ENCODE measurements at regions not wholly inside any gene's neighbourhood (a gene's known extent, or its start where the extent isn't known, plus 50 kb on each side); places are given as distances from the start of the nearest gene placed in this dataset.

DNA sequence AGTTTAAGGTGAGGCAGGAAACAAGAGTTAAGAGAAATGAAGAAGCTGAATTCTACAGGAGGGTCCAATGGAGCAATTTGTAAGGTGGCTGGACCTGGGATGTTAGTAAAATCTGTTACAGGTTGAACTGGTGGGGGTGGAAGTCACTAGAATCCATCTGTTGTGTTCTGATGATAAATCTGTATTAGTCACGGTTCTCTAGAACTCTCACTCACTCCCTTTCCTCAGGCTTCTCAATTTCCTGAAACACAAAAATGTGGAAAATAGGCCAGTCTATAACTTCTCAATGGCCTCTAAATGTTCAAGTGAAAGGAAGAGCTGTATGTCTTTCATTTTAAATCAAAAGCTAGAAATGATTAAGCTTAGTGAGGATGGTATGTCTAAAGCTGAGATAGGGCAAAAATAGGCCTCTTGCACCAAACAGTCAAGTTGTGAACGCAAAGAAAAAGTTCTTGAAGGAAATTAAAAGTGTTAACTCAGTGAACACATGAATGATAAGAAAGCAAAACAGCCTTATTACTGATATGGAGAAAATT, 180.2 kb upstream of the CBLB start:
- Histone ChIP-seq H3K36me3 (ENCODE audit: insufficient read depth, low read length) (no peaks in the 10 kb centered on the region), H3K9ac (ENCODE audit: low read depth, low read length) (no peak overlapping the region), H3K27me3 (ENCODE audit: insufficient read depth, low read length) (no peaks in the 10 kb centered on the region), H3K4me3 (ENCODE audit: low read length) (no peak overlapping the region), H3K4me1 (ENCODE audit: insufficient read depth, low read length) (no peaks in the 10 kb centered on the region), H3K27ac (ENCODE audit: low read depth, low read length) (no peak overlapping the region), H3K9me3 (ENCODE audit: insufficient read depth, low read depth, low read length) (no peaks in the 10 kb centered on the region)
- WGBS = 95% methylated on average over 1 of the region's 2 CpGs

DNA sequence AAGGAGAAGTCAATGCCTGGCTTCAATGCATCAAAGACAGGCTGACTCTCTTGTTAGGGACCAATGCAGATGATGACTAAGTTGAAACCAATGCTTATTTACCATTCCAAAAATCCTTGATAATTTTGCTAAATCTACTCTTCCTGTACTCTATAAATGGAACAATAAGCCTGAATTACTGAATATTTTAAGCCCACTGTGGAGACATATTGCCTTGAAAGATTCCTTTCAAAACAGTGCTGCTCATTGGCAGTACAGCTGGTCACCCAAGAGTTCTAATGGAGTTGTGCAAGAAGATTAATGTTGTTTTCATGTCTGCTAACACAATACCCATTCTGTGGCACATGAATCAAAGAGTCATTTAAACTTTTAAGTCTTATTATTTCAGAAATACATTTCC, 181.0 kb upstream of the CBLB start:
- Histone ChIP-seq H3K36me3 (ENCODE audit: insufficient read depth, low read length) (no peaks in the 10 kb centered on the region), H3K4me1 (ENCODE audit: insufficient read depth, low read length) (no peaks in the 10 kb centered on the region), H3K9ac (ENCODE audit: low read depth, low read length) (no peak overlapping the region), H3K9me3 (ENCODE audit: insufficient read depth, low read depth, low read length) (no peaks in the 10 kb centered on the region), H3K27me3 (ENCODE audit: insufficient read depth, low read length) (no peaks in the 10 kb centered on the region), H3K4me3 (ENCODE audit: low read length) (no peak overlapping the region), H3K27ac (ENCODE audit: low read depth, low read length) (no peak overlapping the region)

- no peaks in the 10 kb centered on the region for H3K36me3 ChIP-seq (ENCODE audit: insufficient read depth, low read length)
- H3K9ac ChIP-seq (ENCODE audit: low read depth, low read length) = no peak overlapping the region
- H3K4me3 ChIP-seq (ENCODE audit: low read length) = no peak overlapping the region
- no peak overlapping the region for H3K27ac ChIP-seq (ENCODE audit: low read depth, low read length)
- no peaks in the 10 kb centered on the region for H3K27me3 ChIP-seq (ENCODE audit: insufficient read depth, low read length)
- no peaks in the 10 kb centered on the region for H3K9me3 ChIP-seq (ENCODE audit: insufficient read depth, low read depth, low read length)
- WGBS = 93% methylated on average over 3 of the region's 3 CpGs
- H3K4me1 ChIP-seq (ENCODE audit: insufficient read depth, low read length) = no peaks in the 10 kb centered on the region
Observed at GRCh38 chr3:106056931-106057330, 188.1 kb upstream of the CBLB start.

DNA sequence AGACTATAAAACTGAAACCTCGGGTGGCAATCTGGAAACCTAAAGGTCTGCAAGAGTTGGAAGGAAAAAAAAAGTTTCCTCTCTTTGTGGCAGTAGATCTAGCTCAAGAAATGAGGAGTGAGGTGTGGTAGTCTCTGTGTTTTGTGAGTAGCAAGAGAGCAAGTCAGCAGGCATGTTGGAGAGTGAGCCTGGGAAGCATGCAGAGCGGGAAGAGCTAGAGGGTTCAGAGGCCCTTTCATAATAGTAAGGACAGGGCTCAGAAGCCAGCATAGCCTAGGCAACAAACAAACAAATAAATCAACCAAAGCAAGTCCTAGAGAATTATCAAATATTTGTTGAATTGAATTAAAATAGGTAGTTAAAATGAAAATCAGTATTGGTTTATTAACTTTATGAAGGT, 189.7 kb upstream of the CBLB start:
- Histone ChIP-seq H3K4me1 (ENCODE audit: insufficient read depth, low read length) (no peaks in the 10 kb centered on the region), H3K27ac (ENCODE audit: low read depth, low read length) (no peak overlapping the region), H3K4me3 (ENCODE audit: low read length) (no peak overlapping the region), H3K9ac (ENCODE audit: low read depth, low read length) (no peak overlapping the region), H3K9me3 (ENCODE audit: insufficient read depth, low read depth, low read length) (no peaks in the 10 kb centered on the region), H3K36me3 (ENCODE audit: insufficient read depth, low read length) (no peaks in the 10 kb centered on the region), H3K27me3 (ENCODE audit: insufficient read depth, low read length) (no peaks in the 10 kb centered on the region)
- 96% methylated on average over 2 of the region's 2 CpGs for WGBS

DNA sequence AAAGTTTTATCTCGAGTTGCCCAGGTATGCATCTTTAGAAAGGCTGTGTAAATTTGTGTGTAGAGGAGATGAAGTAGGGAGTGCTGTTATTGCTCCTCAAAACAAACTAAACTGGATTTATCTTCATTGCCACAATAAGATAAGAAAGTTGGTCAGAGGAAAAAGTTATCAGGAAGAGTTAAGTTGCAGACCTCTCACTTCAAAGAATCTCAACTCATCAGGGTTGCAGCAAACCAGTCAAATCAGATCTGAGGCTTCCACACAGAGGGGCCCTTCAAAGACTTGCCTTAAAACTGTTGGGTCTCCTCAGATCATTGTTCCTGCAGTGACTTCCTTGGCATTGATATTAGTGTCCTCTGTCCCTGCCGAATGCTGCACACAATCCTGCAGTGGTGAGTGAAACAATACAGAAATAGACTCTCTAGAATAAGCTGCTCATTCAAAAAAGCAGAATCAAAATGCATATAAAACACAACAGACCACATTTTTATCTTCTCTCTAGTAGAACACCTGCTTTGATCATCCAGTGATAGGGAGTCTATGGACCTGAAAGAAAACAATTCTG, 191.2 kb upstream of the CBLB start:
- no peak overlapping the region for H3K27ac ChIP-seq (ENCODE audit: low read depth, low read length)
- H3K27me3 ChIP-seq (ENCODE audit: insufficient read depth, low read length) = no peaks in the 10 kb centered on the region
- H3K36me3 ChIP-seq (ENCODE audit: insufficient read depth, low read length) = no peaks in the 10 kb centered on the region
- H3K4me3 ChIP-seq (ENCODE audit: low read length) = no peak overlapping the region
- H3K9me3 ChIP-seq (ENCODE audit: insufficient read depth, low read depth, low read length) = peaks cover 2% of the 10 kb centered on the region; the same call in 1 of the 2 replicates
- no peaks in the 10 kb centered on the region for H3K4me1 ChIP-seq (ENCODE audit: insufficient read depth, low read length)
- no peak overlapping the region for H3K9ac ChIP-seq (ENCODE audit: low read depth, low read length)
- WGBS = 81% methylated on average over 2 of the region's 2 CpGs

DNA sequence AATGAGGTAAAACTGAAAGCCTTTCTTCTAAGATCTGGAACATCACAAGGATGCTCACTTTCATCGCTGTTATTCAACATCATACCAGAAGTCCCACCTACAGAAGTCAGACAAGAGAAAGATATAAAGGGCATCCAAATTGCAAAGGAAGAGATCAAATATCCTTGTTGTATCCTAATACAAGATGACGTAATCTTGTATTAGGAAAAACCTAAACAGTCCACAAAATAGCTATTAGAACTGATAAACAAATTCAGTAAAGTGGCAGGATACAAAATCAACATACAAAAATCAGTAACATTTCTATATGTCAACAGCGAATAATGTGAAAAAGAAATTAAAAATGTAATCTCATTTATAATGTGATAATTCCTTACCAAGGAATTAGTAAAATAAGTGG, 195.1 kb upstream of the CBLB start:
- Histone ChIP-seq H3K27ac (ENCODE audit: low read depth, low read length) (no peak overlapping the region), H3K27me3 (ENCODE audit: insufficient read depth, low read length) (no peaks in the 10 kb centered on the region), H3K36me3 (ENCODE audit: insufficient read depth, low read length) (no peaks in the 10 kb centered on the region), H3K4me1 (ENCODE audit: insufficient read depth, low read length) (no peaks in the 10 kb centered on the region), H3K9ac (ENCODE audit: low read depth, low read length) (no peak overlapping the region), H3K4me3 (ENCODE audit: low read length) (no peak overlapping the region), H3K9me3 (ENCODE audit: insufficient read depth, low read depth, low read length) (peaks cover 2% of the 10 kb centered on the region; the same call in 1 of the 2 replicates)
- 100% methylated on average over 2 of the region's 3 CpGs for WGBS

GRCh38 chr3:106065831-106066230, 197.0 kb upstream of the CBLB start:
- Histone ChIP-seq H3K27me3 (ENCODE audit: insufficient read depth, low read length) (no peaks in the 10 kb centered on the region), H3K27ac (ENCODE audit: low read depth, low read length) (no peak overlapping the region), H3K9ac (ENCODE audit: low read depth, low read length) (no peak overlapping the region), H3K36me3 (ENCODE audit: insufficient read depth, low read length) (no peaks in the 10 kb centered on the region), H3K4me3 (ENCODE audit: low read length) (no peak overlapping the region), H3K4me1 (ENCODE audit: insufficient read depth, low read length) (no peaks in the 10 kb centered on the region), H3K9me3 (ENCODE audit: insufficient read depth, low read depth, low read length) (peaks cover 2% of the 10 kb centered on the region; the same call in 1 of the 2 replicates)

DNA sequence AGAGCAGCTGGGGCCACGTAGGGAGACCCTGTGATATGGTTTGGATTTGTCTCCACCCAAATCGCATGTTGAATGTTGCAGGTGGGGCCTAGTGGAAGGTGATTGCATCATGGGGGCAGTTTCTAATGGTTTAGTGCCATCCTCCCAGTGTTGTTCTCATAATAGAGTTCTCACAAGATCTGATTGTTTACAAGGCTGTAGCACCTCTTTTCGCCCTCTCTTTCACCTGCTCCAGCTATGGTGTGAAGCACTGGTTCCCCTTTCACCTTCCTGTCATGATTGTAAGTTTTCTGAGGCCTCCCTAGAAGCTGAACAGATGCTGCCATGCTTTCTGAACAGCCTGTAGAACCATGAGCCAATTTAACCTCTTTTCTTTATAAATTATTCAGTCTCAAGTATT, 198.9 kb upstream of the CBLB start:
- Histone ChIP-seq H3K9ac (ENCODE audit: low read depth, low read length) (no peak overlapping the region), H3K27ac (ENCODE audit: low read depth, low read length) (no peak overlapping the region), H3K9me3 (ENCODE audit: insufficient read depth, low read depth, low read length) (peaks cover 7% of the 10 kb centered on the region; the same call in 1 of the 2 replicates), H3K4me3 (ENCODE audit: low read length) (no peak overlapping the region), H3K36me3 (ENCODE audit: insufficient read depth, low read length) (no peaks in the 10 kb centered on the region), H3K27me3 (ENCODE audit: insufficient read depth, low read length) (no peaks in the 10 kb centered on the region), H3K4me1 (ENCODE audit: insufficient read depth, low read length) (no peaks in the 10 kb centered on the region)
- WGBS = 91% methylated on average over 3 of the region's 3 CpGs

- H3K4me3 ChIP-seq (ENCODE audit: low read length) = no peak overlapping the region
- H3K9me3 ChIP-seq (ENCODE audit: insufficient read depth, low read depth, low read length) = peaks cover 7% of the 10 kb centered on the region; the same call in 1 of the 2 replicates
- no CpG with 5 or more reads among the region's 1 CpG for WGBS
- H3K4me1 ChIP-seq (ENCODE audit: insufficient read depth, low read length) = no peaks in the 10 kb centered on the region
- H3K36me3 ChIP-seq (ENCODE audit: insufficient read depth, low read length) = no peaks in the 10 kb centered on the region
- no peak overlapping the region for H3K9ac ChIP-seq (ENCODE audit: low read depth, low read length)
- H3K27me3 ChIP-seq (ENCODE audit: insufficient read depth, low read length) = no peaks in the 10 kb centered on the region
- H3K27ac ChIP-seq (ENCODE audit: low read depth, low read length) = no peak overlapping the region
Observed at GRCh38 chr3:106068381-106068780, 199.6 kb upstream of the CBLB start.

GRCh38 chr3:106068795-106069194, 200.0 kb upstream of the CBLB start:
- Histone ChIP-seq H3K27ac (ENCODE audit: low read depth, low read length) (no peak overlapping the region), H3K27me3 (ENCODE audit: insufficient read depth, low read length) (no peaks in the 10 kb centered on the region), H3K9ac (ENCODE audit: low read depth, low read length) (no peak overlapping the region), H3K4me3 (ENCODE audit: low read length) (no peak overlapping the region), H3K36me3 (ENCODE audit: insufficient read depth, low read length) (no peaks in the 10 kb centered on the region), H3K4me1 (ENCODE audit: insufficient read depth, low read length) (no peaks in the 10 kb centered on the region), H3K9me3 (ENCODE audit: insufficient read depth, low read depth, low read length) (peaks cover 7% of the 10 kb centered on the region; the same call in 1 of the 2 replicates)
- 95% methylated on average over 2 of the region's 2 CpGs for WGBS

DNA sequence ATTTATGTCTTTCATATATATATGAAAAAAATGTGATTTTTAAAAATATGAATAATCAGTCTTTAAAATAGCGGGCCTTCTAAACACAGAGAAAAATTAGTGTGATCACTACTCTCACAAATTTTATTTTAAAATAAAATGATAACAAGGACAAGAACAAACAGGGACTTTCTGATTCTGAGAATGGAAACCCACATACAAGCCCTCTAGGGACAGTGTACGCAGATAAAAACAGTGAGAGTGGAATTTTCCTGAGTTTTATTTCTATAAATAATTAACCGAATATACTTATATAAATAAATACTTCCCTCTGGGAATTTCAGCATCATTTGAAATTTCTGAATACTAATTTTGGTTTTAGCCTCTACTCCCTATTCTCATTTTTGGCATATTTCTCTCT, 201.4 kb upstream of the CBLB start:
- no CpG with 5 or more reads among the region's 3 CpGs for WGBS
- H3K9ac ChIP-seq (ENCODE audit: low read depth, low read length) = no peak overlapping the region
- no peak overlapping the region for H3K27ac ChIP-seq (ENCODE audit: low read depth, low read length)
- H3K4me1 ChIP-seq (ENCODE audit: insufficient read depth, low read length) = no peaks in the 10 kb centered on the region
- no peaks in the 10 kb centered on the region for H3K27me3 ChIP-seq (ENCODE audit: insufficient read depth, low read length)
- H3K9me3 ChIP-seq (ENCODE audit: insufficient read depth, low read depth, low read length) = peaks cover 5% of the 10 kb centered on the region; the same call in 1 of the 2 replicates
- H3K36me3 ChIP-seq (ENCODE audit: insufficient read depth, low read length) = no peaks in the 10 kb centered on the region
- H3K4me3 ChIP-seq (ENCODE audit: low read length) = no peak overlapping the region

GRCh38 chr3:106071306-106071705, 202.5 kb upstream of the CBLB start:
- Histone ChIP-seq H3K4me1 (ENCODE audit: insufficient read depth, low read length) (no peaks in the 10 kb centered on the region), H3K4me3 (ENCODE audit: low read length) (no peak overlapping the region), H3K27me3 (ENCODE audit: insufficient read depth, low read length) (no peaks in the 10 kb centered on the region), H3K9me3 (ENCODE audit: insufficient read depth, low read depth, low read length) (peaks cover 5% of the 10 kb centered on the region; the same call in 1 of the 2 replicates), H3K9ac (ENCODE audit: low read depth, low read length) (no peak overlapping the region), H3K27ac (ENCODE audit: low read depth, low read length) (no peak overlapping the region), H3K36me3 (ENCODE audit: insufficient read depth, low read length) (no peaks in the 10 kb centered on the region)
- 100% methylated on average over 4 of the region's 4 CpGs for WGBS

Measured in HUES64 (cell line).